ENCODE measurements at regions not wholly inside any gene's neighbourhood (a gene's known extent, or its start where the extent isn't known, plus 50 kb on each side); places are given as distances from the start of the nearest gene placed in this dataset.

DNA sequence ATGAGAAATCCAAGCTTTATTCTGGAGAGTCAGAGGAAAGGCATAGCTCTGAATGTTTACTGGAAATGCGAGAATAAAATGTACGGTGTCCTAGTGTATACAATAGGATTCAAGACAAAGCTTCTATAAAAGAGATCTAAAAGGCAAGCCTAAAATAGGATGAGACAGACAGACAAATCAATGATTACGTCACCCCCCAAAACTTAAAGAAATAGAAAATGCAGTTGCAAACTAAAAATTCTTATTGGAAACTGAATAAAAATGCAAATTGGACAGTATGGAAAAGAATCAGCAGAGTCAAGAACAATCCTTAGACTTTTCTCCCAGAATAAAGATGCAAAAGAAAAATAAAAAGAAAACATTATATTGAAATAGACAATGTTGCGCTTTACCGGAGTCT is 245.9 kb downstream of the POM121L12 start:
- TF ChIP-seq, protein P1, sequence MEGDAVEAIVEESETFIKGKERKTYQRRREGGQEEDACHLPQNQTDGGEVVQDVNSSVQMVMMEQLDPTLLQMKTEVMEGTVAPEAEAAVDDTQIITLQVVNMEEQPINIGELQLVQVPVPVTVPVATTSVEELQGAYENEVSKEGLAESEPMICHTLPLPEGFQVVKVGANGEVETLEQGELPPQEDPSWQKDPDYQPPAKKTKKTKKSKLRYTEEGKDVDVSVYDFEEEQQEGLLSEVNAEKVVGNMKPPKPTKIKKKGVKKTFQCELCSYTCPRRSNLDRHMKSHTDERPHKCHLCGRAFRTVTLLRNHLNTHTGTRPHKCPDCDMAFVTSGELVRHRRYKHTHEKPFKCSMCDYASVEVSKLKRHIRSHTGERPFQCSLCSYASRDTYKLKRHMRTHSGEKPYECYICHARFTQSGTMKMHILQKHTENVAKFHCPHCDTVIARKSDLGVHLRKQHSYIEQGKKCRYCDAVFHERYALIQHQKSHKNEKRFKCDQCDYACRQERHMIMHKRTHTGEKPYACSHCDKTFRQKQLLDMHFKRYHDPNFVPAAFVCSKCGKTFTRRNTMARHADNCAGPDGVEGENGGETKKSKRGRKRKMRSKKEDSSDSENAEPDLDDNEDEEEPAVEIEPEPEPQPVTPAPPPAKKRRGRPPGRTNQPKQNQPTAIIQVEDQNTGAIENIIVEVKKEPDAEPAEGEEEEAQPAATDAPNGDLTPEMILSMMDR (IDR thresholded peaks at IDR 0.05) = no peak
- TF ChIP-seq POLR2A (IDR thresholded peaks at IDR 0.05) = no peak
